OCI-LY1 (cell line): ENCODE measurements at regions not wholly inside any gene's neighbourhood (a gene's known extent, or its start where the extent isn't known, plus 50 kb on each side); places are given as distances from the start of the nearest gene placed in this dataset.

ENCODE experiments used
- H2AFZ ChIP-seq: fragments of 200-600 bp; sonication (generic), shearing (Covaris generic); 2 replicates; pipeline ENCODE4 v1.6.0; 2014; ENCODE audit warnings: antibody characterized with exemption, mild to moderate bottlenecking, low read length
- H3F3A ChIP-seq: fragments of 200-600 bp; sonication (generic), shearing (Covaris generic); 2 replicates; pipeline ENCODE4 v1.6.0; 2014; ENCODE audit warnings: mild to moderate bottlenecking, antibody characterized with exemption, low read length, moderate library complexity; ENCODE audit not compliant: insufficient read depth
- H3K27ac ChIP-seq: fragments of 200-600 bp; sonication (generic); 2 replicates; pipeline ENCODE4 v1.5.1; 2014; ENCODE audit warnings: low read length, mixed run types, mild to moderate bottlenecking, low read depth; ENCODE audit not compliant: poor library complexity, severe bottlenecking
- H3K27me3 ChIP-seq: fragments of 200-600 bp; sonication (generic); 2 replicates; pipeline ENCODE4 v1.6.0; 2014; ENCODE audit warnings: antibody characterized with exemption, mild to moderate bottlenecking, low read length, moderate library complexity; ENCODE audit not compliant: insufficient read depth
- H3K36me3 ChIP-seq: fragments of 200-600 bp; sonication (generic); 2 replicates; pipeline ENCODE4 v1.6.1; 2014; ENCODE audit warnings: mild to moderate bottlenecking, antibody characterized with exemption, low read length, moderate library complexity, mixed read lengths; ENCODE audit not compliant: insufficient read depth
- H3K4me1 ChIP-seq: fragments of 200-600 bp; sonication (generic); 2 replicates; pipeline ENCODE4 v1.5.1; 2014; ENCODE audit warnings: mild to moderate bottlenecking, low read length, moderate library complexity; ENCODE audit not compliant: insufficient read depth, severe bottlenecking
- H3K4me2 ChIP-seq: fragments of 200-600 bp; sonication (generic), shearing (Covaris generic); 2 replicates; pipeline ENCODE4 v1.6.1; 2014; ENCODE audit warnings: low read length
- H3K4me3 ChIP-seq: fragments of 200-600 bp; sonication (generic); 2 replicates; pipeline ENCODE4 v1.5.1; 2014; ENCODE audit warnings: low read length, low read depth, mild to moderate bottlenecking, mixed read lengths; ENCODE audit not compliant: poor library complexity, severe bottlenecking
- H3K79me2 ChIP-seq: fragments of 200-600 bp; shearing (Covaris generic); 2 replicates; pipeline ENCODE4 v1.6.1; 2016; ENCODE audit warnings: mixed run types, low read length, mixed read lengths; ENCODE audit not compliant: insufficient read depth
- H3K9ac ChIP-seq: fragments of 200-600 bp; sonication (generic), shearing (Covaris generic); 2 replicates; pipeline ENCODE4 v1.6.1; 2014; ENCODE audit warnings: mild to moderate bottlenecking, low read length, mixed read lengths
- H3K9me2 ChIP-seq: fragments of 200-600 bp; sonication (generic), shearing (Covaris generic); 2 replicates; pipeline ENCODE4 v1.6.1; 2014; ENCODE audit warnings: low read depth, mild to moderate bottlenecking, low read length, mixed read lengths
- H3K9me3 ChIP-seq: fragments of 200-600 bp; shearing (Covaris generic); 2 replicates; pipeline ENCODE4 v1.6.1; 2014; ENCODE audit warnings: low read length, mixed read lengths
- H4K20me1 ChIP-seq: fragments of 200-600 bp; sonication (generic), shearing (Covaris generic); 2 replicates; pipeline ENCODE4 v1.6.0; 2016; ENCODE audit warnings: mild to moderate bottlenecking, low read length; ENCODE audit not compliant: insufficient read depth
- EZH2 ChIP-seq: fragments of 200-600 bp; sonication (generic), shearing (Covaris generic); IDR thresholded peaks from 2 replicates; pipeline ENCODE4 v1.8.0; 2017; ENCODE audit warnings: borderline replicate concordance, mixed run types, mild to moderate bottlenecking, antibody characterized with exemption, low read length, moderate library complexity, mixed read lengths
- TF ChIP-seq, protein P1 (sequence below): fragments of 200-600 bp; sonication (generic), shearing (Covaris generic); IDR thresholded peaks from 2 replicates; pipeline ENCODE4 v1.5.1; 2017; ENCODE audit warnings: mild to moderate bottlenecking, antibody characterized with exemption, low read length, moderate library complexity, mixed read lengths

DNA sequence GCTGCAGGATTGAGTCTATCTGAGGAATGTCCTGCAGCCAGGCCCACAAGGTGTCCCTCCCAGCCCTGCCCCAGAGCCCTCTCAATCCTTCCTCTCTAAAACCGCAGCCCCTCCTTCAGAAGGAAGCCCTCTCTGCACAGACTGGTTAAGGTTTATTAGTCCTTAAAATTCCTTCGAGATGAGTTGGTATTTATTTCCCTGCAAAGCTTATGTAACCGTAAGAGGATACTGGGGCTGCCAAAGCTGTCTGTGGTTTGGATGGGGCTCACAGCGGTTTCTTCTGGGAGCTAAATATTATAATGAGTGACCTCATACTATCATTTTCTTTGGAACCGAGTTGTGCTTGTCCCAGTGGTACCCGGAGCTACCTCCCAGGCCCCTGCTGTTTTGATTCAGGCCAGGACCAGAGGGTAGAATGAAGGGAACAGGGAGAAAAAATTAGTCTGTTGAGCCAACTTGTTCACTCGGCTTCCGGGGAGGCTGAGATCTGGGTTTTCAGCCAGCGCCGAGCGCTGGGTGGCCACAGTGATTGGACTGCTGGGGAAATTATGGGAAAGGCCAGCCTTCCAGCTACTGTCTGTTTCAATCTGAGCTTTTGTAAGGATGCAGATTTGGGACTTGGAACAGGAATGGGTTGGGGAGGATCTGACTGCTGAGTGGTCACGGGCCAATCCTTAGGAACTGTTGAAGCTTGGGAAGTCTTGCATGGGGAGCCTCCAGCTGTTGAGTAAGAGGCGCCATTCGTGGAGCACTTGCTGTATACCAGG, 107.5 kb downstream of the NDFIP1 start:
- Histone ChIP-seq H2AFZ (no peak overlapping the region), H3K36me3 (no peaks in the 10 kb centered on the region), H3K4me2 (no peak overlapping the region), H3K9ac (no peak overlapping the region), H3K9me3 (no peaks in the 10 kb centered on the region), H3F3A (no peaks in the 10 kb centered on the region), H3K79me2 (no peaks in the 10 kb centered on the region), H3K4me3 (no peak overlapping the region), H3K4me1 (no peaks in the 10 kb centered on the region), H3K27ac (no peak overlapping the region), H4K20me1 (no peaks in the 10 kb centered on the region), H3K27me3 (peaks cover 3% of the 10 kb centered on the region; the same call in 1 of the 2 replicates), H3K9me2 (no peaks in the 10 kb centered on the region)
- TF ChIP-seq, protein P1, sequence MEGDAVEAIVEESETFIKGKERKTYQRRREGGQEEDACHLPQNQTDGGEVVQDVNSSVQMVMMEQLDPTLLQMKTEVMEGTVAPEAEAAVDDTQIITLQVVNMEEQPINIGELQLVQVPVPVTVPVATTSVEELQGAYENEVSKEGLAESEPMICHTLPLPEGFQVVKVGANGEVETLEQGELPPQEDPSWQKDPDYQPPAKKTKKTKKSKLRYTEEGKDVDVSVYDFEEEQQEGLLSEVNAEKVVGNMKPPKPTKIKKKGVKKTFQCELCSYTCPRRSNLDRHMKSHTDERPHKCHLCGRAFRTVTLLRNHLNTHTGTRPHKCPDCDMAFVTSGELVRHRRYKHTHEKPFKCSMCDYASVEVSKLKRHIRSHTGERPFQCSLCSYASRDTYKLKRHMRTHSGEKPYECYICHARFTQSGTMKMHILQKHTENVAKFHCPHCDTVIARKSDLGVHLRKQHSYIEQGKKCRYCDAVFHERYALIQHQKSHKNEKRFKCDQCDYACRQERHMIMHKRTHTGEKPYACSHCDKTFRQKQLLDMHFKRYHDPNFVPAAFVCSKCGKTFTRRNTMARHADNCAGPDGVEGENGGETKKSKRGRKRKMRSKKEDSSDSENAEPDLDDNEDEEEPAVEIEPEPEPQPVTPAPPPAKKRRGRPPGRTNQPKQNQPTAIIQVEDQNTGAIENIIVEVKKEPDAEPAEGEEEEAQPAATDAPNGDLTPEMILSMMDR, result no peak
- TF ChIP-seq EZH2, result no peak

DNA sequence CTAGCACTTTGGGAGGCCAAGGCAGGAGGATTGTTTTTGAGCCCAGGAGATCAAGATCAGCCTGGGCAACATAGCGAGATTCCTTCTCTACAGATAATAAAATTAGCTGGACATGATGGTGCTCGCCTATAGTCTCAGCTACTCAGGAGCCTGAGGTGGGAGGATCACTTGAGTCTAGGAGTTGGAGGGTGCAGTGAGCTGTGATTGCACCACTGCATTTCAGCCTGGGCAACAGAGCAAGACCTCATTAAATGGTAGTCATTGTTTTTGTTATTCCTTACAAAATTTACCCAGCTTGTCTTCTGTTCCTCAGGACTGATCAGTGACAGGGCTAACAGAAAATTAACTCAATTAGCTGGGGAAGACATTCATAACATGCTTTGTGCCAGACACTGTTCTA, 104.5 kb downstream of the NDFIP1 start:
- H3K79me2 ChIP-seq, result no peaks in the 10 kb centered on the region
- no peak for TF ChIP-seq EZH2
- H3K36me3 ChIP-seq, result no peaks in the 10 kb centered on the region

DNA sequence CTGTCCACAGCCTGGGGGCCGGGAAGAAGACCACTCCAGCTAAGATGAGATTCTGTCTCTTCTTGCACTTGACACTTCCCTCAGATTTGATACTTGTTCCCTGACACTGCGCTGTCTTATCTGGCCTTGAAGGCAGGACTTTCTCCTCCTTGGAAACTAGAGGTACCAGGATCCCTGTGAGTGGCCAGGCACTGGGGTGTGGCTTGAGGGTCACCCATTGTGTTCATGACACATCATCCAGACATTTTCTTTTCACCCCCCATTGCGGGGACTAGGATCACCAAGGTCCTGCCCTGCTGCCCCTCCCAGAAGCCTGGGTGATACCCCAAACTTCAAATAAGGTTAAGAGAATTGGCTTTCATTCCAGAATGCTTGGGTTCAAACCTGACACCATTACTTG, 103.3 kb downstream of the NDFIP1 start:
- Histone ChIP-seq H3K4me1 (no peaks in the 10 kb centered on the region), H3K79me2 (no peaks in the 10 kb centered on the region)

More for the DNA sequence above, 104.5 kb downstream of the NDFIP1 start:
- no peaks in the 10 kb centered on the region for H3K9me2 ChIP-seq
- H3K27ac ChIP-seq, result no peak overlapping the region
- no peak overlapping the region for H3K4me3 ChIP-seq
- H3K4me1 ChIP-seq, result no peaks in the 10 kb centered on the region
- H3K9ac ChIP-seq, result no peak overlapping the region
- H3K9me3 ChIP-seq, result no peaks in the 10 kb centered on the region
- no peak overlapping the region for H2AFZ ChIP-seq
- no peaks in the 10 kb centered on the region for H3F3A ChIP-seq
- H4K20me1 ChIP-seq, result no peaks in the 10 kb centered on the region
- no peaks in the 10 kb centered on the region for H3K27me3 ChIP-seq
- H3K4me2 ChIP-seq, result no peak overlapping the region

More for the DNA sequence above, 103.3 kb downstream of the NDFIP1 start:
- Histone ChIP-seq H3K4me3 (no peak overlapping the region), H3F3A (no peaks in the 10 kb centered on the region), H3K9me3 (no peaks in the 10 kb centered on the region), H2AFZ (no peak overlapping the region), H3K36me3 (no peaks in the 10 kb centered on the region), H4K20me1 (no peaks in the 10 kb centered on the region), H3K27me3 (no peaks in the 10 kb centered on the region), H3K4me2 (no peak overlapping the region), H3K9me2 (no peaks in the 10 kb centered on the region), H3K9ac (no peak overlapping the region), H3K27ac (no peak overlapping the region)
- TF ChIP-seq, protein P1, result no peak
- TF ChIP-seq EZH2, result no peak
